ENCODE measurements at regions not wholly inside any gene's neighbourhood (a gene's known extent, or its start where the extent isn't known, plus 50 kb on each side); places are given as distances from the start of the nearest gene placed in this dataset.

DNA sequence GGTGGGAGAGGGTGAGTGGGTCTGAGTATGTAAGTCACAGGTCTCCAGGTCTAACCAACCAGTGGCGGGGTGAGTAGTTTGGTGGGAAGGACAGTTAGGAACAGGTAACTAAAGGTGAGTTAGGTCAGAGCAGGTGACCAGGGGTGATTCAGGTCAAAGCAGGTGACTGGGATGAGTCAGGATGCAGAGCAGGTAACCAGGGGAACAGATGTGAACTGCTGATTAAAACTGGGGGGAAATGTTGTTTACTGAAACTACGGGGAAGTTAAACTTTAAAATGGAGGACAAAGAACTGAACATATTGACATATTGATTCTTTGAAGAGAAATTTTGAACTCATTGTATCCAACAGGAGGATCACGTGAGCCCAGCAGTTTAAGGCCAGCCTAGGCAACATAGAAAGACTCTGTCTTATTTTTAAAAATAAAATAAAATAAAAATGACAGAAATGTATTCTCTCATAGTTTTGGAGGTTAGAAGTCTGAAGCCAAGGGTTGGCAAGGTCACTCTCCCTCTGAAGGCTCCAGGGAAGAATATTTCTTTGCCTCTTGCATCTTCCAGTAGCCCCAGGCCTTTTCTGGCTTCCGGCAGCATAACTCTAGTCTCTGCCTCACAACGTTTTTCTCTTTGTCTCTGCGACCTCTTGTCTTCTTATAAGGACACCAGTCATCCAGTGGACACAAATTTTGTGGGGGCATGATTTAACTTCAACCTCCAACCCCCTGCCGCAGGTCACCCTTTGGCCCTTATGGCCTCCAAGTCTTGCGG lies 64.3 kb upstream of the TINAGL1 start:
- TF ChIP-seq EP300 (IDR thresholded peaks at IDR 0.05), result no peak
- no peak for TF ChIP-seq CTCF (IDR thresholded peaks at IDR 0.05)
- TF ChIP-seq POLR2A (IDR thresholded peaks at IDR 0.05), result no peak
- no peak for TF ChIP-seq POLR2AphosphoS5 (IDR thresholded peaks at IDR 0.05)

Data from gastroesophageal sphincter (tissue), 3 donors.